GM13977 (cell line): ENCODE measurements at regions not wholly inside any gene's neighbourhood (a gene's known extent, or its start where the extent isn't known, plus 50 kb on each side); places are given as distances from the start of the nearest gene placed in this dataset.

ENCODE experiments used
- DNase-seq: peaks from one replicate; pipeline ENCODE4 v3.0.0; 2012; ENCODE audit warnings: low spot score
- CTCF ChIP-seq: IDR thresholded peaks from 2 replicates; pipeline ENCODE4 v1.5.1; 2012; ENCODE audit warnings: mild to moderate bottlenecking, control low read depth; ENCODE audit not compliant: insufficient read depth; ENCODE audit errors: extremely low read depth, missing control alignments
- in situ Hi-C: fragments of 300-500 bp; cut with MboI; formaldehyde crosslinking; loops from one replicate; pipeline ENCODE4 v1.12.0; 2022; ENCODE audit warnings: low sequenced_read_pairs, low pct_unique_long_range_greater_than_20kb, mixed read lengths, inconsistent platforms; ENCODE audit not compliant: unreplicated experiment

GRCh38 chr19:28878862-28879566 lies 333.9 kb downstream of the UQCRFS1 start:
- in situ Hi-C loops = no loop called here
- peak; percentile 56 for DNase-seq

GRCh38 chr19:28876609-28877123 lies 336.3 kb downstream of the UQCRFS1 start:
- in situ Hi-C loops = no loop called here
- no peak for DNase-seq
- no peak for TF ChIP-seq CTCF

More at GRCh38 chr19:28878862-28879566, 333.9 kb downstream of the UQCRFS1 start:
- TF ChIP-seq CTCF = peak; percentile 63

- in situ Hi-C loops = no loop called here
- DNase-seq = no peak
- TF ChIP-seq CTCF = no peak
These were observed 338.2 kb downstream of the UQCRFS1 start for GRCh38 chr19:28874742-28875141.

- no peak for DNase-seq
- in situ Hi-C loops = no loop called here
- no peak for TF ChIP-seq CTCF
These were observed 339.6 kb downstream of the UQCRFS1 start for GRCh38 chr19:28873301-28873700.

GRCh38 chr19:28871099-28871725 lies 341.7 kb downstream of the UQCRFS1 start:
- no peak for TF ChIP-seq CTCF
- in situ Hi-C loops = no loop called here
- no peak for DNase-seq

- no peak for DNase-seq
- in situ Hi-C loops = no loop called here
- no peak for TF ChIP-seq CTCF
These were observed 343.5 kb downstream of the UQCRFS1 start for GRCh38 chr19:28869459-28869858.
